Mesothelial cell of epicardium (in vitro differentiated cells): ENCODE measurements at regions not wholly inside any gene's neighbourhood (a gene's known extent, or its start where the extent isn't known, plus 50 kb on each side); places are given as distances from the start of the nearest gene placed in this dataset.

ENCODE experiments used
- DNase-seq, 2 experiments: peaks; one replicate each; pipeline ENCODE4 v3.0.0; 2021; ENCODE audit warnings: low spot score in 2 of 2; ENCODE audit not compliant: unreplicated experiment in 2 of 2
- H3K27ac Mint-ChIP-seq: 2 replicates; pipeline ENCODE4 v1.8.0; 2021; ENCODE audit warnings: mixed read lengths
- H3K27me3 Mint-ChIP-seq: 2 replicates; pipeline ENCODE4 v1.8.0; 2021; ENCODE audit warnings: low read depth, mixed read lengths
- H3K36me3 Mint-ChIP-seq: 2 replicates; pipeline ENCODE4 v1.8.0; 2021; ENCODE audit warnings: mixed read lengths
- H3K4me1 Mint-ChIP-seq: 2 replicates; pipeline ENCODE4 v1.8.0; 2021; ENCODE audit warnings: mixed read lengths
- H3K4me3 Mint-ChIP-seq: 2 replicates; pipeline ENCODE4 v1.8.0; 2021; ENCODE audit warnings: mild to moderate bottlenecking, moderate library complexity, mixed read lengths
- H3K9me3 Mint-ChIP-seq: 2 replicates; pipeline ENCODE4 v1.8.0; 2021; ENCODE audit warnings: mixed read lengths
- CTCF ChIP-seq: fragments of 200-600 bp; sonication (generic); IDR thresholded peaks from one replicate; pipeline ENCODE4 v1.5.0; 2021; ENCODE audit warnings: antibody characterized with exemption; ENCODE audit not compliant: unreplicated experiment

GRCh38 chr11:36783808-36784207, 185.8 kb upstream of the RAG2 start:
- Mint-ChIP-seq H3K9me3 (peaks cover 6% of the 10 kb centered on the region), H3K27me3 (peaks cover 25% of the 10 kb centered on the region), H3K36me3 (no peaks in the 10 kb centered on the region), H3K4me3 (no peak overlapping the region), H3K27ac (no peak overlapping the region), H3K4me1 (no peaks in the 10 kb centered on the region)
- DNase-seq: no peak
- TF ChIP-seq CTCF: no peak

GRCh38 chr11:36779791-36780190, 181.8 kb upstream of the RAG2 start:
- Mint-ChIP-seq H3K27ac (no peak overlapping the region), H3K36me3 (no peaks in the 10 kb centered on the region), H3K9me3 (no peaks in the 10 kb centered on the region), H3K4me1 (peaks cover 12% of the 10 kb centered on the region), H3K27me3 (peaks cover 21% of the 10 kb centered on the region), H3K4me3 (no peak overlapping the region)
- no peak for TF ChIP-seq CTCF
- no peak for DNase-seq

- no peak for TF ChIP-seq CTCF
- Mint-ChIP-seq H3K27ac (no peak overlapping the region), H3K9me3 (no peaks in the 10 kb centered on the region), H3K36me3 (no peaks in the 10 kb centered on the region), H3K4me1 (peaks cover 23% of the 10 kb centered on the region), H3K27me3 (peaks cover 11% of the 10 kb centered on the region), H3K4me3 (no peak overlapping the region)
- no peak for DNase-seq
Measured at GRCh38 chr11:36777311-36777710, 179.3 kb upstream of the RAG2 start.

- no peaks in the 10 kb centered on the region for H3K9me3 Mint-ChIP-seq
- no peak for DNase-seq
- H3K36me3 Mint-ChIP-seq: no peaks in the 10 kb centered on the region
- H3K4me3 Mint-ChIP-seq: no peak overlapping the region
- TF ChIP-seq CTCF: no peak
- H3K27me3 Mint-ChIP-seq: peaks cover 7% of the 10 kb centered on the region
- no peak overlapping the region for H3K27ac Mint-ChIP-seq
- H3K4me1 Mint-ChIP-seq: peaks cover 29% of the 10 kb centered on the region
Measured at GRCh38 chr11:36775756-36776155, 177.7 kb upstream of the RAG2 start.

GRCh38 chr11:36775130-36775529, 177.1 kb upstream of the RAG2 start:
- peak overlapping the region; percentile 27 for H3K27ac Mint-ChIP-seq
- no peak for TF ChIP-seq CTCF
- DNase-seq: no peak
- no peak overlapping the region for H3K4me3 Mint-ChIP-seq
- no peaks in the 10 kb centered on the region for H3K9me3 Mint-ChIP-seq
- no peaks in the 10 kb centered on the region for H3K36me3 Mint-ChIP-seq
- peaks cover 7% of the 10 kb centered on the region for H3K27me3 Mint-ChIP-seq
- peaks cover 29% of the 10 kb centered on the region for H3K4me1 Mint-ChIP-seq

GRCh38 chr11:36774603-36775002, 176.6 kb upstream of the RAG2 start:
- Mint-ChIP-seq H3K36me3 (no peaks in the 10 kb centered on the region), H3K27me3 (peaks cover 6% of the 10 kb centered on the region), H3K4me1 (peaks cover 29% of the 10 kb centered on the region), H3K27ac (peak overlapping the region; percentile 27), H3K4me3 (no peak overlapping the region), H3K9me3 (no peaks in the 10 kb centered on the region)
- DNase-seq: no peak
- no peak for TF ChIP-seq CTCF
